PC-9 (cell line): ENCODE measurements at regions not wholly inside any gene's neighbourhood (a gene's known extent, or its start where the extent isn't known, plus 50 kb on each side); places are given as distances from the start of the nearest gene placed in this dataset.

Source experiments
- BruUV-seq: library from RNA; stranded (reverse); fragments of 400-500 nt; replicated peaks from 2 replicates; lab custom pipeline; 2021; lab: Mats Ljungman, UMichigan
- CTCF ChIA-PET: fragments of 300-600 bp; sonication (Branson Sonifier 250); formaldehyde crosslinking; loops from one replicate; lab custom pipeline; 2022; ENCODE audit warnings: antibody characterized with exemption; lab: Charles Lee
- POLR2A ChIA-PET: fragments of 300-600 bp; sonication (Branson Sonifier 250); formaldehyde crosslinking; loops from one replicate; lab custom pipeline; 2022; ENCODE audit warnings: antibody characterized with exemption; ENCODE audit not compliant: unreplicated experiment; lab: Charles Lee
- DNase-seq, 2 experiments: peaks; one replicate each; pipeline versions ENCODE4 v3.0.0 to v3.0.0-alpha.2; 2015 to 2022; ENCODE audit warnings: mixed read lengths in 1 of 2
- H2AFZ ChIP-seq: fragments of 200-600 bp; sonication (generic); 2 replicates; pipeline ENCODE4 v1.8.1; 2017; ENCODE audit warnings: antibody characterized with exemption
- H3F3A ChIP-seq: fragments of 200-600 bp; sonication (generic); 2 replicates; pipeline ENCODE4 v1.8.1; 2017; ENCODE audit warnings: antibody characterized with exemption, mild to moderate bottlenecking, low read depth; ENCODE audit not compliant: insufficient read depth
- H3K27ac ChIP-seq: fragments of 200-600 bp; sonication (generic); 2 replicates; pipeline ENCODE4 v1.6.1; 2016; ENCODE audit warnings: mixed run types
- H3K27me3 ChIP-seq: fragments of 200-600 bp; sonication (generic); 2 replicates; pipeline ENCODE4 v1.6.1; 2016; ENCODE audit warnings: low read depth, mixed run types; ENCODE audit not compliant: insufficient read depth
- H3K36me3 ChIP-seq: fragments of 200-600 bp; sonication (generic); 2 replicates; pipeline ENCODE4 v1.6.1; 2016; ENCODE audit warnings: low read depth, mixed run types
- H3K4me1 ChIP-seq: fragments of 200-600 bp; sonication (generic); replicated peaks from 2 replicates; pipeline ENCODE4 v1.6.1; 2016; ENCODE audit warnings: mixed run types; ENCODE audit not compliant: insufficient read depth
- H3K4me2 ChIP-seq: fragments of 200-600 bp; sonication (generic); 2 replicates; pipeline ENCODE4 v1.6.1; 2017; ENCODE audit warnings: mixed run types
- H3K4me3 ChIP-seq: fragments of 200-600 bp; sonication (generic); 2 replicates; pipeline ENCODE4 v1.6.1; 2016; ENCODE audit warnings: mixed run types
- H3K79me2 ChIP-seq: fragments of 200-600 bp; sonication (generic); 2 replicates; pipeline ENCODE4 v1.6.1; 2017; ENCODE audit warnings: low read depth, mixed run types
- H3K9me2 ChIP-seq: fragments of 200-600 bp; sonication (generic); 2 replicates; pipeline ENCODE4 v1.8.1; 2017; ENCODE audit warnings: mild to moderate bottlenecking; ENCODE audit not compliant: insufficient read depth
- H3K9me3 ChIP-seq: fragments of 200-600 bp; sonication (generic); 2 replicates; pipeline ENCODE4 v1.8.1; 2016; ENCODE audit warnings: low read depth; ENCODE audit not compliant: insufficient read depth
- H4K20me1 ChIP-seq: fragments of 200-600 bp; sonication (generic); 2 replicates; pipeline ENCODE4 v1.8.1; 2017; ENCODE audit not compliant: insufficient read depth
- EZH2 ChIP-seq: fragments of 200-600 bp; sonication (generic); IDR thresholded peaks from 2 replicates; pipeline ENCODE4 v1.8.0; 2017; ENCODE audit warnings: antibody characterized with exemption, low read depth
- intact Hi-C: fragments of 100-400 bp; cut with micrococcal nuclease; formaldehyde crosslinking; loops from one replicate; pipeline ENCODE4 v1.10.0; 2022; ENCODE audit not compliant: unreplicated experiment
- TF ChIP-seq, protein P1 (sequence below): fragments of 200-600 bp; sonication (generic); conservative IDR thresholded peaks from 2 replicates; pipeline ENCODE4 v1.6.1; 2017; ENCODE audit warnings: mixed run types, antibody characterized with exemption, mild to moderate bottlenecking, moderate library complexity

DNA sequence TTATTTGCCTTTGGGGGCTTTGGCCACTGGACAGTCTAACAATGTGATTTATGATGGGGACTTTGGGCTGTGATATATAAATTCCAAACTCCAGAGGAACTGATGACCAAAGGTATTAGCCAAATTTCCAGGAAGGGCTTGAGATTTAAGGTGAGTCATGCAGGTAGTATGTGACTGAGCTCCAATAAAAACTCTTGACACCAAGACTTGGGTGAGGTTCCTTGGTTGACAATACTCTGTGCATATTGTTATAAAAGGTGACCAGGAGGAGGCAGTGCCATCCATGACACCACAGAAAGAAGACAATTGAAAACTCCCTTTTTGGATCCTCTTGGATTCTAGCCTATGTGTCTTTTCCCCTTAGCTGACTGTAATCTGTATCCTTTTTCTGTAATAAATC lies 392.7 kb upstream of the LRRC7 start:
- Histone ChIP-seq H3K9me3 (no peaks in the 10 kb centered on the region), H4K20me1 (no peaks in the 10 kb centered on the region), H3K4me1 (peaks cover 8% of the 10 kb centered on the region), H3K4me2 (no peak overlapping the region), H3K9me2 (no peaks in the 10 kb centered on the region), H3K27me3 (no peaks in the 10 kb centered on the region), H2AFZ (no peak overlapping the region), H3K4me3 (no peak overlapping the region), H3K36me3 (no peaks in the 10 kb centered on the region), H3K27ac (no peak overlapping the region), H3F3A (no peaks in the 10 kb centered on the region), H3K79me2 (no peaks in the 10 kb centered on the region)
- BruUV-seq, result no TSS peak
- POLR2A ChIA-PET, result no interaction called here
- TF ChIP-seq, protein P1, sequence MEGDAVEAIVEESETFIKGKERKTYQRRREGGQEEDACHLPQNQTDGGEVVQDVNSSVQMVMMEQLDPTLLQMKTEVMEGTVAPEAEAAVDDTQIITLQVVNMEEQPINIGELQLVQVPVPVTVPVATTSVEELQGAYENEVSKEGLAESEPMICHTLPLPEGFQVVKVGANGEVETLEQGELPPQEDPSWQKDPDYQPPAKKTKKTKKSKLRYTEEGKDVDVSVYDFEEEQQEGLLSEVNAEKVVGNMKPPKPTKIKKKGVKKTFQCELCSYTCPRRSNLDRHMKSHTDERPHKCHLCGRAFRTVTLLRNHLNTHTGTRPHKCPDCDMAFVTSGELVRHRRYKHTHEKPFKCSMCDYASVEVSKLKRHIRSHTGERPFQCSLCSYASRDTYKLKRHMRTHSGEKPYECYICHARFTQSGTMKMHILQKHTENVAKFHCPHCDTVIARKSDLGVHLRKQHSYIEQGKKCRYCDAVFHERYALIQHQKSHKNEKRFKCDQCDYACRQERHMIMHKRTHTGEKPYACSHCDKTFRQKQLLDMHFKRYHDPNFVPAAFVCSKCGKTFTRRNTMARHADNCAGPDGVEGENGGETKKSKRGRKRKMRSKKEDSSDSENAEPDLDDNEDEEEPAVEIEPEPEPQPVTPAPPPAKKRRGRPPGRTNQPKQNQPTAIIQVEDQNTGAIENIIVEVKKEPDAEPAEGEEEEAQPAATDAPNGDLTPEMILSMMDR, result no peak
- no peak for TF ChIP-seq EZH2
- CTCF ChIA-PET, result interaction anchor here (0.6 kb wide), 1 partner anchor 968 kb away, joined by 7 read pairs; no protein-coding TSS in a partner anchor
- DNase-seq, result no peak
- intact Hi-C loops, result no loop called here

DNA sequence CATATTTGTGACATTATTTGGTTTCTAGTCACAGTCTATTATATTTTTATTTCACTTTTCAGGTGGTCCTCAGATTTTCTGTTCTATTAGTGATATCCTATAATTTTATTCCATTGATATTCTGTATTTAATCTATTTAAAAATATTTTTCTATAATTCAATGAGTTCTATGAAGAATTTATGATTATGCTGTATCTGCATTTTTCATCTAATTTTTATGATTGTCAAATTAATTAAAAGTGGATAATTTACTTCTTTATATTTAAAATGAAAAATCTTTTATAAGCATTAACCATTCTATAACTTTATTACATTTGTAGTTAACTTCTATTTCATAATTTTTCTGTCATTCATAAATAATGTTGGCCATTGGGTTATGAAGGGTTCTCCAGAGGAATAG lies 387.4 kb upstream of the LRRC7 start:
- ChIA-PET CTCF (no interaction called here), POLR2A (no interaction called here)
- H3K27ac ChIP-seq, result no peak overlapping the region
- H3K79me2 ChIP-seq, result no peaks in the 10 kb centered on the region
- no peaks in the 10 kb centered on the region for H3F3A ChIP-seq
- H3K4me3 ChIP-seq, result no peak overlapping the region
- H3K36me3 ChIP-seq, result no peaks in the 10 kb centered on the region
- intact Hi-C loops, result no loop called here
- no peaks in the 10 kb centered on the region for H4K20me1 ChIP-seq
- H2AFZ ChIP-seq, result no peak overlapping the region
- H3K4me1 ChIP-seq, result no peaks in the 10 kb centered on the region
- no TSS peak for BruUV-seq
- no peak for TF ChIP-seq EZH2
- TF ChIP-seq, protein P1, result no peak
- no peaks in the 10 kb centered on the region for H3K9me2 ChIP-seq
- no peak overlapping the region for H3K4me2 ChIP-seq
- no peak for DNase-seq
- no peaks in the 10 kb centered on the region for H3K27me3 ChIP-seq
- no peaks in the 10 kb centered on the region for H3K9me3 ChIP-seq

DNA sequence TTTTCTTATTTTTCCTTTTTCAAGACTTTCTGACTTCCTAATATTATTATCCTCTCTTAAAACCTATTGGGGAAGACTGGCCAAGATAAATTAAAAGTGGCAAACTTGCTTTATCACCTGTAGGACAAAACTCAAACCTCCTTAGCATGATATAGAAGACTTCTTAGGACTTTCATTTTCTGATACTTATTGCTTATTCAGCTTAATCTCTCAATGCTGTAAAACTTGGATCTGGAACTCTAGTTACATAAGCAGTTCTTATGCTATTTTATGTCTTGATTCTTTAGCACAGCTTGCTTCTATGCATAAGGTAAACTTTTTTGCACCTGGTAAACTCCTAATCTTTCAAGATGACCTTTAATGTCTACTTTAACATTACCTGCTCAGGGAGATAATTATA lies 382.3 kb upstream of the LRRC7 start:
- no peaks in the 10 kb centered on the region for H4K20me1 ChIP-seq
- POLR2A ChIA-PET, result no interaction called here

More for the DNA sequence above, 382.3 kb upstream of the LRRC7 start:
- no TSS peak for BruUV-seq
- intact Hi-C loops, result no loop called here
- H3K4me2 ChIP-seq, result no peak overlapping the region
- no peaks in the 10 kb centered on the region for H3K27me3 ChIP-seq
- H3K4me1 ChIP-seq, result no peaks in the 10 kb centered on the region
- H3K9me3 ChIP-seq, result no peaks in the 10 kb centered on the region
- no peaks in the 10 kb centered on the region for H3K36me3 ChIP-seq
- H3K27ac ChIP-seq, result no peak overlapping the region
- CTCF ChIA-PET, result no interaction called here
- H3K4me3 ChIP-seq, result no peak overlapping the region
- H3F3A ChIP-seq, result no peaks in the 10 kb centered on the region
- no peak for DNase-seq
- H2AFZ ChIP-seq, result no peak overlapping the region
- no peaks in the 10 kb centered on the region for H3K79me2 ChIP-seq
- H3K9me2 ChIP-seq, result no peaks in the 10 kb centered on the region
- no peak for TF ChIP-seq EZH2
- TF ChIP-seq, protein P1, result no peak
